ENCODE measurements at regions not wholly inside any gene's neighbourhood (a gene's known extent, or its start where the extent isn't known, plus 50 kb on each side); places are given as distances from the start of the nearest gene placed in this dataset.

- TF ChIP-seq, protein P1, sequence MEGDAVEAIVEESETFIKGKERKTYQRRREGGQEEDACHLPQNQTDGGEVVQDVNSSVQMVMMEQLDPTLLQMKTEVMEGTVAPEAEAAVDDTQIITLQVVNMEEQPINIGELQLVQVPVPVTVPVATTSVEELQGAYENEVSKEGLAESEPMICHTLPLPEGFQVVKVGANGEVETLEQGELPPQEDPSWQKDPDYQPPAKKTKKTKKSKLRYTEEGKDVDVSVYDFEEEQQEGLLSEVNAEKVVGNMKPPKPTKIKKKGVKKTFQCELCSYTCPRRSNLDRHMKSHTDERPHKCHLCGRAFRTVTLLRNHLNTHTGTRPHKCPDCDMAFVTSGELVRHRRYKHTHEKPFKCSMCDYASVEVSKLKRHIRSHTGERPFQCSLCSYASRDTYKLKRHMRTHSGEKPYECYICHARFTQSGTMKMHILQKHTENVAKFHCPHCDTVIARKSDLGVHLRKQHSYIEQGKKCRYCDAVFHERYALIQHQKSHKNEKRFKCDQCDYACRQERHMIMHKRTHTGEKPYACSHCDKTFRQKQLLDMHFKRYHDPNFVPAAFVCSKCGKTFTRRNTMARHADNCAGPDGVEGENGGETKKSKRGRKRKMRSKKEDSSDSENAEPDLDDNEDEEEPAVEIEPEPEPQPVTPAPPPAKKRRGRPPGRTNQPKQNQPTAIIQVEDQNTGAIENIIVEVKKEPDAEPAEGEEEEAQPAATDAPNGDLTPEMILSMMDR (IDR thresholded peaks at IDR 0.05; ENCODE audit: low read length) = no peak
- TF ChIP-seq EZH2 (IDR thresholded peaks at IDR 0.05; ENCODE audit: borderline replicate concordance, low read length) = no peak
These were observed 1001.9 kb upstream of the NUDT12 start for GRCh38 chr5:104564530-104564929.
